HEK293 (cell line): ENCODE measurements at regions not wholly inside any gene's neighbourhood (a gene's known extent, or its start where the extent isn't known, plus 50 kb on each side); places are given as distances from the start of the nearest gene placed in this dataset.

Experiments
- CTCF ChIA-PET: fragments of 350-600 bp; formaldehyde crosslinking; extraction: SDS; loops from one replicate; lab custom pipeline; 2021; ENCODE audit warnings: antibody characterized with exemption; lab: Yijun Ruan, JAX
- POLR2A ChIA-PET: fragments of 300-600 bp; formaldehyde crosslinking; extraction: SDS; loops from one replicate; lab custom pipeline; 2020; ENCODE audit warnings: antibody characterized with exemption, inconsistent platforms; lab: Yijun Ruan, JAX
- H3K27ac ChIP-seq: fragments of 200-500 bp; sonication (Bioruptor generic); 2 replicates; pipeline ENCODE4 v1.5.1; 2014; ENCODE audit warnings: low read depth, low read length, control low read depth, inconsistent platforms; ENCODE audit errors: extremely low read depth
- H3K36me3 ChIP-seq, 2 experiments: fragments of 200-500 bp in 1 of 2; sonication (Bioruptor generic) in 1 of 2; 1 replicate in 1 of 2; 2 replicates in 1 of 2; pipeline ENCODE4 v1.5.1; 2014 to 2017; ENCODE audit warnings: inconsistent platforms in 2 of 2, low read length in 2 of 2; ENCODE audit not compliant: control insufficient read depth in 2 of 2, insufficient read depth in 1 of 2
- H3K4me1 ChIP-seq: fragments of 200-500 bp; sonication (Bioruptor generic); 2 replicates; pipeline ENCODE4 v1.5.1; 2014; ENCODE audit warnings: mild to moderate bottlenecking, low read length, inconsistent platforms; ENCODE audit not compliant: control insufficient read depth, insufficient read depth
- H3K4me3 ChIP-seq: 2 replicates; pipeline ENCODE4 v1.5.1; 2011; ENCODE audit warnings: low read depth, mild to moderate bottlenecking, control low read depth, low read length, moderate library complexity
- H3K9me3 ChIP-seq: fragments of 200-500 bp; sonication (Bioruptor generic); 2 replicates; pipeline ENCODE4 v1.5.1; 2014; ENCODE audit warnings: low read depth, low read length, inconsistent platforms; ENCODE audit not compliant: control insufficient read depth, insufficient read depth
- AEBP2 ChIP-seq: fragments of 450-650 bp; formaldehyde crosslinking; IDR thresholded peaks from 2 replicates; pipeline ENCODE4 v1.5.1; 2016; ENCODE audit warnings: missing biosample characterization, missing genetic modification characterization, borderline replicate concordance
- KLF1 ChIP-seq: fragments of 450-650 bp; formaldehyde crosslinking; IDR thresholded peaks from 2 replicates; pipeline ENCODE4 v1.5.1; 2016; ENCODE audit warnings: missing biosample characterization, missing genetic modification characterization
- PRDM10 ChIP-seq: fragments of 450-650 bp; formaldehyde crosslinking; IDR thresholded peaks from 2 replicates; pipeline ENCODE4 v1.5.1; 2016; ENCODE audit warnings: missing biosample characterization, missing genetic modification characterization
- SETDB1 ChIP-seq: IDR thresholded peaks from one replicate; pipeline ENCODE4 v1.6.1; 2017; ENCODE audit warnings: mild to moderate bottlenecking, low read length, moderate library complexity, mixed read lengths; ENCODE audit not compliant: insufficient read length
- ZEB2 ChIP-seq: fragments of 450-650 bp; formaldehyde crosslinking; IDR thresholded peaks from 2 replicates; pipeline ENCODE4 v1.5.1; 2016; ENCODE audit warnings: missing biosample characterization, missing genetic modification characterization
- ZNF140 ChIP-seq: fragments of 450-650 bp; formaldehyde crosslinking; IDR thresholded peaks from 2 replicates; pipeline ENCODE4 v1.5.1; 2016; ENCODE audit warnings: missing biosample characterization, missing genetic modification characterization
- ZNF148 ChIP-seq: fragments of 450-650 bp; formaldehyde crosslinking; IDR thresholded peaks from 2 replicates; pipeline ENCODE4 v1.5.0; 2017; ENCODE audit warnings: missing biosample characterization, missing genetic modification characterization, borderline replicate concordance
- ZNF174 ChIP-seq: fragments of 450-650 bp; formaldehyde crosslinking; IDR thresholded peaks from 2 replicates; pipeline ENCODE4 v1.5.0; 2017; ENCODE audit warnings: missing biosample characterization, mild to moderate bottlenecking, missing genetic modification characterization
- ZNF19 ChIP-seq: fragments of 450-650 bp; formaldehyde crosslinking; IDR thresholded peaks from 2 replicates; pipeline ENCODE4; 2016; ENCODE audit warnings: missing biosample characterization, missing genetic modification characterization, low read depth
- ZNF211 ChIP-seq: fragments of 450-650 bp; formaldehyde crosslinking; IDR thresholded peaks from 2 replicates; pipeline ENCODE4 v1.5.1; 2016; ENCODE audit warnings: low read depth, missing biosample characterization, missing genetic modification characterization
- ZNF292 ChIP-seq: fragments of 450-650 bp; formaldehyde crosslinking; IDR thresholded peaks from 2 replicates; pipeline ENCODE4 v1.5.1; 2016; ENCODE audit warnings: low read depth, missing biosample characterization, missing genetic modification characterization, borderline replicate concordance
- ZNF302 ChIP-seq: fragments of 450-650 bp; formaldehyde crosslinking; IDR thresholded peaks from 2 replicates; pipeline ENCODE4 v1.5.1; 2016; ENCODE audit warnings: missing biosample characterization, missing genetic modification characterization, low read depth
- ZNF423 ChIP-seq: fragments of 450-650 bp; formaldehyde crosslinking; IDR thresholded peaks from 2 replicates; pipeline ENCODE4 v1.5.1; 2016; ENCODE audit warnings: missing biosample characterization, missing genetic modification characterization
- ZNF433 ChIP-seq: fragments of 450-650 bp; formaldehyde crosslinking; IDR thresholded peaks from 2 replicates; pipeline ENCODE4 v1.5.1; 2016; ENCODE audit warnings: missing biosample characterization, missing genetic modification characterization, low read depth
- ZNF623 ChIP-seq: fragments of 450-650 bp; formaldehyde crosslinking; IDR thresholded peaks from 2 replicates; pipeline ENCODE4 v1.5.1; 2016; ENCODE audit warnings: missing biosample characterization, missing genetic modification characterization
- ZNF624 ChIP-seq: fragments of 450-650 bp; formaldehyde crosslinking; IDR thresholded peaks from 2 replicates; pipeline ENCODE4 v1.5.1; 2017; ENCODE audit warnings: missing biosample characterization, missing genetic modification characterization
- ZNF639 ChIP-seq: fragments of 450-650 bp; formaldehyde crosslinking; IDR thresholded peaks from 2 replicates; pipeline ENCODE4 v1.5.1; 2016; ENCODE audit warnings: missing biosample characterization, missing genetic modification characterization
- ZNF664 ChIP-seq: fragments of 450-650 bp; formaldehyde crosslinking; IDR thresholded peaks from 2 replicates; pipeline ENCODE4 v1.5.1; 2016; ENCODE audit warnings: missing biosample characterization, missing genetic modification characterization
- ZNF707 ChIP-seq: fragments of 450-650 bp; formaldehyde crosslinking; IDR thresholded peaks from 2 replicates; pipeline ENCODE4 v1.5.1; 2016; ENCODE audit warnings: missing biosample characterization, missing genetic modification characterization
- ZNF792 ChIP-seq: fragments of 450-650 bp; formaldehyde crosslinking; IDR thresholded peaks from 2 replicates; pipeline ENCODE4 v1.5.1; 2016; ENCODE audit warnings: missing biosample characterization, missing genetic modification characterization
- ZNF837 ChIP-seq: fragments of 450-650 bp; formaldehyde crosslinking; IDR thresholded peaks from 2 replicates; pipeline ENCODE4 v1.5.1; 2016; ENCODE audit warnings: missing biosample characterization, missing genetic modification characterization
- ZSCAN16 ChIP-seq: fragments of 450-650 bp; formaldehyde crosslinking; IDR thresholded peaks from 2 replicates; pipeline ENCODE4 v1.5.1; 2016; ENCODE audit warnings: missing biosample characterization, missing genetic modification characterization

- H3K36me3 ChIP-seq: no peaks in the 10 kb centered on the region
- H3K27ac ChIP-seq: no peak overlapping the region
- no peak overlapping the region for H3K4me3 ChIP-seq
- POLR2A ChIA-PET: no interaction called here
- no peaks in the 10 kb centered on the region for H3K4me1 ChIP-seq
- CTCF ChIA-PET: no interaction called here
- no peaks in the 10 kb centered on the region for H3K9me3 ChIP-seq
- no peak for TF ChIP-seq KLF1 (tag by site-specific recombination)
- no peak for TF ChIP-seq ZNF148 (tag by site-specific recombination)
- no peak for TF ChIP-seq ZNF624 (tag by site-specific recombination)
- no peak for TF ChIP-seq ZNF433 (tag by site-specific recombination)
- no peak for TF ChIP-seq ZNF174
Observed at GRCh38 chr2:111626037-111626864, 257.7 kb downstream of the ANAPC1 start.

GRCh38 chr2:111626865-111627163, 257.2 kb downstream of the ANAPC1 start:
- Histone ChIP-seq H3K9me3 (no peaks in the 10 kb centered on the region), H3K4me3 (no peak overlapping the region), H3K27ac (no peak overlapping the region), H3K36me3 (no peaks in the 10 kb centered on the region)
- CTCF ChIA-PET: no interaction called here
- TF ChIP-seq SETDB1: peak; percentile 82
- TF ChIP-seq ZNF792 (tag by site-specific recombination): no peak
- TF ChIP-seq, all 188 proteins: peak for 1
- no peaks in the 10 kb centered on the region for H3K4me1 ChIP-seq
- POLR2A ChIA-PET: no interaction called here

- no peaks in the 10 kb centered on the region for H3K36me3 ChIP-seq
- no peak overlapping the region for H3K4me3 ChIP-seq
- TF ChIP-seq ZNF664 (tag by site-specific recombination): no peak
- no peak for TF ChIP-seq ZNF19 (tag by site-specific recombination)
- no peak for TF ChIP-seq ZSCAN16 (tag by site-specific recombination)
- no peak for TF ChIP-seq ZNF140 (tag by site-specific recombination)
- TF ChIP-seq ZNF639 (tag by site-specific recombination): no peak
- no peak for TF ChIP-seq ZNF302 (tag by site-specific recombination)
- TF ChIP-seq ZNF837 (tag by site-specific recombination): no peak
- no peak for TF ChIP-seq ZNF292 (tag by site-specific recombination)
- TF ChIP-seq ZNF423 (tag by site-specific recombination): no peak
- no peak for TF ChIP-seq AEBP2 (tag by site-specific recombination)
- TF ChIP-seq ZNF707 (tag by site-specific recombination): no peak
- TF ChIP-seq ZNF211: no peak
- no peak for TF ChIP-seq ZNF623 (tag by site-specific recombination)
- TF ChIP-seq ZEB2 (tag by site-specific recombination): no peak
- TF ChIP-seq PRDM10: no peak
- H3K27ac ChIP-seq: no peak overlapping the region
- CTCF ChIA-PET: no interaction called here
- POLR2A ChIA-PET: no interaction called here
- H3K9me3 ChIP-seq: no peaks in the 10 kb centered on the region
- H3K4me1 ChIP-seq: no peaks in the 10 kb centered on the region
Observed at GRCh38 chr2:111627256-111627655, 256.7 kb downstream of the ANAPC1 start.
